H1 (cell line): ENCODE measurements at regions not wholly inside any gene's neighbourhood (a gene's known extent, or its start where the extent isn't known, plus 50 kb on each side); places are given as distances from the start of the nearest gene placed in this dataset.

Experiments
- CTCF ChIA-PET: fragments of 300-600 bp; sonication (Branson Sonifier 250); formaldehyde crosslinking; loops from one replicate; lab custom pipeline; 2021; ENCODE audit not compliant: partially characterized antibody; lab: Charles Lee
- POLR2A ChIA-PET: fragments of 300-600 bp; sonication (Branson Sonifier 250); formaldehyde crosslinking; loops from one replicate; lab custom pipeline; 2021; ENCODE audit warnings: inconsistent platforms; ENCODE audit not compliant: partially characterized antibody; lab: Charles Lee
- DNase-seq, 2 experiments: peaks; one replicate each; pipeline versions ENCODE4 v3.0.0 to v3.0.0-alpha.2; 2010 to 2022; ENCODE audit warnings: low spot score in 2 of 2, low read depth in 1 of 2, mixed read lengths in 1 of 2
- FAIRE-seq: peaks from 2 replicates; lab custom pipeline; 2011; peaks lifted over from hg19 to GRCh38; lab: Jason Lieb, UNC
- H2AFZ ChIP-seq: 2 replicates; pipeline ENCODE4 v1.8.1; 2012; ENCODE audit warnings: low read length, inconsistent platforms
- H2AK5ac ChIP-seq: 2 replicates; pipeline ENCODE4 v1.6.1; 2013; ENCODE audit warnings: low read depth, low read length
- H2BK120ac ChIP-seq: replicated peaks from 2 replicates; pipeline ENCODE3; 2013; ENCODE audit warnings: low read depth, low read length, inconsistent platforms
- H2BK12ac ChIP-seq: 2 replicates; pipeline ENCODE4 v1.6.1; 2013; ENCODE audit warnings: low read depth, low read length
- H2BK15ac ChIP-seq: 2 replicates; pipeline ENCODE4 v1.6.1; 2013; ENCODE audit warnings: low read length
- H2BK20ac ChIP-seq: 2 replicates; pipeline ENCODE4 v1.6.1; 2013; ENCODE audit warnings: low read length
- H2BK5ac ChIP-seq: 2 replicates; pipeline ENCODE4 v1.6.1; 2013; ENCODE audit warnings: low read depth, low read length
- H3K14ac ChIP-seq: 2 replicates; pipeline ENCODE4 v1.6.1; 2013; ENCODE audit warnings: inconsistent platforms; ENCODE audit not compliant: insufficient read length
- H3K18ac ChIP-seq: 2 replicates; pipeline ENCODE4 v1.6.1; 2013; ENCODE audit warnings: low read length; ENCODE audit errors: extremely low read depth
- H3K23ac ChIP-seq: 2 replicates; pipeline ENCODE4 v1.6.1; 2013; ENCODE audit warnings: inconsistent platforms; ENCODE audit not compliant: insufficient read length
- H3K23me2 ChIP-seq: 2 replicates; pipeline ENCODE4 v1.6.1; 2013; ENCODE audit warnings: low read depth, low read length
- H3K27ac ChIP-seq: 2 replicates; pipeline ENCODE4 v1.6.1; 2011; ENCODE audit warnings: low read depth, low read length, inconsistent platforms
- H3K27me3 ChIP-seq, 4 experiments: replicated peaks in 1 of 4; 1 replicate in 1 of 4; 2 replicates in 3 of 4; pipeline versions ENCODE4 v1.6.1 to v1.8.1; 2011 to 2013; ENCODE audit warnings: low read length in 3 of 4, mild to moderate bottlenecking in 3 of 4, inconsistent platforms in 2 of 4, mixed read lengths in 2 of 4, moderate library complexity in 1 of 4; ENCODE audit not compliant: control insufficient read depth in 3 of 4, insufficient read depth in 3 of 4; ENCODE audit errors: extremely low read depth in 1 of 4
- H3K36me3 ChIP-seq, 4 experiments: 2 replicates each; pipeline versions ENCODE4 v1.6.1 to v1.8.1; 2011 to 2013; ENCODE audit warnings: mild to moderate bottlenecking in 4 of 4, low read length in 3 of 4, moderate library complexity in 2 of 4, control low read depth in 1 of 4, inconsistent platforms in 1 of 4; ENCODE audit not compliant: insufficient read depth in 4 of 4, control insufficient read depth in 2 of 4
- H3K4ac ChIP-seq: replicated peaks from 2 replicates; pipeline ENCODE3; 2013; ENCODE audit warnings: low read length, low read depth, mixed read lengths, inconsistent platforms; ENCODE audit not compliant: insufficient read length
- H3K4me1 ChIP-seq, 4 experiments: replicated peaks in 1 of 4; 1 replicate in 1 of 4; 2 replicates in 3 of 4; pipeline versions ENCODE4 v1.6.1 to v1.8.1; 2011 to 2013; ENCODE audit warnings: low read length in 3 of 4, inconsistent platforms in 2 of 4, mixed read lengths in 1 of 4; ENCODE audit not compliant: insufficient read depth in 4 of 4, control insufficient read depth in 3 of 4
- H3K4me2 ChIP-seq, 2 experiments: 2 replicates each; pipeline versions ENCODE4 v1.6.1 to v1.8.1; 2011 to 2013; ENCODE audit warnings: low read depth in 2 of 2, low read length in 2 of 2, control low read depth in 1 of 2, inconsistent platforms in 1 of 2, mild to moderate bottlenecking in 1 of 2; ENCODE audit not compliant: insufficient read depth in 1 of 2
- H3K4me3 ChIP-seq, 4 experiments: fragments of 200-600, 300-600 bp in 1 of 4; sonication (generic), shearing (Covaris generic), sonication (Bioruptor Twin) in 1 of 4; 2 replicates each; pipeline versions ENCODE4 v1.5.1 to v1.8.1; 2011 to 2016; ENCODE audit warnings: low read length in 4 of 4, low read depth in 3 of 4, control low read depth in 2 of 4, inconsistent platforms in 2 of 4, mild to moderate bottlenecking in 2 of 4, mixed read lengths in 1 of 4, moderate library complexity in 1 of 4; ENCODE audit not compliant: insufficient read depth in 2 of 4; ENCODE audit errors: extremely low read depth in 1 of 4
- H3K56ac ChIP-seq: replicated peaks from 2 replicates; pipeline ENCODE3; 2013; ENCODE audit warnings: low read depth, mild to moderate bottlenecking, mixed read lengths, low read length, inconsistent platforms; ENCODE audit not compliant: insufficient read length
- H3K79me1 ChIP-seq: 2 replicates; pipeline ENCODE4 v1.6.1; 2013; ENCODE audit warnings: low read depth, low read length, control low read depth
- H3K79me2 ChIP-seq, 2 experiments: 2 replicates each; pipeline versions ENCODE4 v1.6.1 to v1.8.1; 2012 to 2013; ENCODE audit warnings: low read length in 2 of 2, mild to moderate bottlenecking in 2 of 2, inconsistent platforms in 1 of 2; ENCODE audit not compliant: insufficient read depth in 2 of 2, control insufficient read depth in 1 of 2
- H3K9ac ChIP-seq, 4 experiments: replicated peaks in 1 of 4; 1 replicate in 1 of 4; 2 replicates in 3 of 4; pipeline versions ENCODE4 v1.6.1 to v1.8.1; 2011 to 2013; ENCODE audit warnings: low read depth in 3 of 4, low read length in 3 of 4, control low read depth in 2 of 4, mild to moderate bottlenecking in 2 of 4, moderate library complexity in 2 of 4, inconsistent platforms in 1 of 4; ENCODE audit errors: extremely low read depth in 1 of 4
- H3K9me3 ChIP-seq, 2 experiments: 2 replicates each; pipeline versions ENCODE4 v1.6.1 to v1.8.1; 2012 to 2013; ENCODE audit warnings: mild to moderate bottlenecking in 2 of 2, moderate library complexity in 2 of 2, control low read depth in 1 of 2, inconsistent platforms in 1 of 2, low read depth in 1 of 2, low read length in 1 of 2, mixed read lengths in 1 of 2; ENCODE audit not compliant: insufficient read depth in 2 of 2
- H4K20me1 ChIP-seq, 2 experiments: replicated peaks in 1 of 2; 2 replicates each; pipeline versions ENCODE3 to v1.8.1; 2011 to 2013; ENCODE audit warnings: inconsistent platforms in 2 of 2, low read length in 2 of 2, mild to moderate bottlenecking in 1 of 2; ENCODE audit not compliant: insufficient read depth in 2 of 2, control insufficient read depth in 1 of 2
- H4K5ac ChIP-seq: 2 replicates; pipeline ENCODE4 v1.6.1; 2013; ENCODE audit warnings: low read length, low read depth, mixed read lengths, inconsistent platforms; ENCODE audit not compliant: insufficient read length
- H4K8ac ChIP-seq: 2 replicates; pipeline ENCODE4 v1.8.0; 2013; ENCODE audit warnings: mild to moderate bottlenecking, moderate library complexity, low read length, inconsistent platforms; ENCODE audit not compliant: insufficient read depth; ENCODE audit errors: extremely low read depth
- H4K91ac ChIP-seq: replicated peaks from 2 replicates; pipeline ENCODE3; 2013; ENCODE audit warnings: low read length, mixed read lengths, inconsistent platforms; ENCODE audit not compliant: insufficient read length
- JUN ChIP-seq: IDR thresholded peaks from 2 replicates; pipeline ENCODE4 v1.6.1; 2011; ENCODE audit warnings: low read depth, mild to moderate bottlenecking, improper control_type of control experiment, low read length
- POLR2A ChIP-seq, 2 experiments: IDR thresholded peaks; 1 replicate in 1 of 2; 2 replicates in 1 of 2; pipeline ENCODE4 v1.6.1; 2011; ENCODE audit warnings: low read depth in 2 of 2, low read length in 2 of 2, mild to moderate bottlenecking in 2 of 2; ENCODE audit errors: control extremely low read depth in 1 of 2
- SAP30 ChIP-seq: fragments of 300-600 bp; sonication (generic); IDR thresholded peaks from 2 replicates; pipeline ENCODE4 v1.7.1; 2012; ENCODE audit warnings: low read length, moderate library complexity, mild to moderate bottlenecking, inconsistent platforms; ENCODE audit not compliant: insufficient read depth, insufficient replicate concordance
- SIN3A ChIP-seq, 2 experiments: IDR thresholded peaks in 1 of 2; conservative IDR thresholded peaks in 1 of 2; 2 replicates each; pipeline ENCODE4 v1.6.1; 2011 to 2012; ENCODE audit warnings: low read length in 2 of 2, improper control_type of control experiment in 1 of 2, low read depth in 1 of 2, mild to moderate bottlenecking in 1 of 2
- SP4 ChIP-seq: IDR thresholded peaks from 2 replicates; pipeline ENCODE4 v1.6.1; 2012; ENCODE audit warnings: low read length, inconsistent platforms
- TBP ChIP-seq: IDR thresholded peaks from 2 replicates; pipeline ENCODE4 v1.6.1; 2011; ENCODE audit warnings: low read depth, low read length, improper control_type of control experiment
- WGBS, 2 experiments: shearing (Covaris generic) in 1 of 2; methylation state at CpG; one replicate each; pipeline versions ENCODE4 v1.1.6 to v1.1.7; 2013 to 2015; ENCODE audit warnings: low lambda C conversion rate in 2 of 2, mixed read lengths in 2 of 2, inconsistent platforms in 1 of 2, low coverage in 1 of 2, missing lambda C conversion rate in 1 of 2; ENCODE audit not compliant: insufficient replicate concordance in 2 of 2, insufficient coverage in 1 of 2, insufficient read length in 1 of 2; ENCODE audit errors: extremely low coverage in 1 of 2, missing lambda C conversion rate in 1 of 2; 5-methylcytosine and 5-hydroxymethylcytosine counted together
- TF ChIP-seq, protein P1 (sequence below): IDR thresholded peaks from 2 replicates; pipeline ENCODE4 v1.6.1; 2012; ENCODE audit warnings: low read length, inconsistent platforms
- TF ChIP-seq, protein P2 (sequence below), 3 experiments: IDR thresholded peaks; 1 replicate in 2 of 3; 2 replicates in 1 of 3; pipeline versions ENCODE4 v1.5.1 to v1.6.1; 2011; ENCODE audit warnings: low read length in 3 of 3, mild to moderate bottlenecking in 3 of 3, inconsistent platforms in 2 of 3, low read depth in 1 of 3, moderate library complexity in 1 of 3; ENCODE audit not compliant: insufficient read depth in 1 of 3; ENCODE audit errors: control extremely low read depth in 1 of 3
- TF ChIP-seq, protein P3 (sequence below): IDR thresholded peaks from 2 replicates; pipeline ENCODE4 v1.6.1; 2011; ENCODE audit warnings: low read depth, mild to moderate bottlenecking, low read length; ENCODE audit not compliant: insufficient read depth

DNA sequence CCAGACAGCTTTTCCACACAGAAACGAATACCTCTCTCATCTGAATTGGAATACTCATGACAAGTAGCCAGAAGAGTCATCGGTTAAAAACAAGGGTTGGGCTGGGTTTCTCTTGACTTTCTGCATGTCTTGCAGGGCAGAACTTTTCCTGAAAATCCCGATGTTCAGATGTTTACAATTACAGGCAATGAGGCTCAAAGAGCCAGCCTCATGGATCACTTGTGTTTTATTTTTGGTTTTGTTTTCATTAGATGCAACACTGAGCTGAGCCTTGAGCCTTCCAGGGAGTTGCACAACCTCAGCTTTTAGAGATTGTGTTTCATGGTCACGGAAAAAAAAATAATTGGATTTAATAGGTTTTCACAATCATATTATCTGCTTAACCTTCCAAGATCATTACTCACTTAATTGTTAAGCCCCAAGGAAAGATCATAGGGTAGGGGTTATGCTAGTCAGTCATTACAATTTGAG, 288.1 kb upstream of the PRDM1 start:
- no peak overlapping the region for H4K8ac ChIP-seq
- H3K18ac ChIP-seq: no peak overlapping the region
- no peak overlapping the region for H3K56ac ChIP-seq
- H3K9ac ChIP-seq: no peak overlapping the region
- H3K4me2 ChIP-seq: no peak overlapping the region
- no peak overlapping the region for H3K27ac ChIP-seq
- DNase-seq (no peak), FAIRE-seq (no peak)
- H2BK12ac ChIP-seq: no peak overlapping the region
- H3K9me3 ChIP-seq: no peaks in the 10 kb centered on the region
- ChIA-PET POLR2A (no interaction called here), CTCF (interaction anchor here (0.8 to 1.7 kb wide), 2 partner anchors 34 to 38 kb away, joined by 3 to 6 read pairs; no protein-coding TSS in a partner anchor)
- H2AK5ac ChIP-seq: no peak overlapping the region
- H4K5ac ChIP-seq: no peak overlapping the region
- H3K79me1 ChIP-seq: no peaks in the 10 kb centered on the region
- no peak overlapping the region for H3K14ac ChIP-seq
- no peak overlapping the region for H3K23ac ChIP-seq
- no peaks in the 10 kb centered on the region for H3K36me3 ChIP-seq
- H3K27me3 ChIP-seq: no peaks in the 10 kb centered on the region
- no peak overlapping the region for H3K4ac ChIP-seq
- no peak overlapping the region for H2BK5ac ChIP-seq
- H2AFZ ChIP-seq: no peak overlapping the region
- H3K4me1 ChIP-seq: peaks cover 0 to 2% (median 0%) of the 10 kb centered on the region in 4 experiments; a peak in 1 of 7 replicates
- H3K4me3 ChIP-seq: no peak overlapping the region
- H2BK120ac ChIP-seq: no peak overlapping the region
- no peak overlapping the region for H2BK15ac ChIP-seq
- no peaks in the 10 kb centered on the region for H4K20me1 ChIP-seq
- WGBS, 2 experiments: 91% methylated on average over 4 of the region's 4 CpGs; no CpG with 5 or more reads in 1 of the 2 experiments
- H3K23me2 ChIP-seq: no peaks in the 10 kb centered on the region
- no peaks in the 10 kb centered on the region; a peak in 1 of 4 replicates for H3K79me2 ChIP-seq
- no peak overlapping the region for H4K91ac ChIP-seq
- no peak overlapping the region for H2BK20ac ChIP-seq
- TF ChIP-seq SAP30 (no peak), SIN3A (conservative IDR thresholded peaks at IDR 0.05 in 1 of 2, IDR thresholded peaks at IDR 0.05 in 1 of 2; ENCODE audit: low read depth in 1 of 2, low read length in 2 of 2) (no peak), JUN (no peak), POLR2A (IDR thresholded peaks at IDR 0.05; ENCODE audit: control extremely low read depth in 1 of 2, low read depth in 2 of 2, low read length in 2 of 2) (no peak), SP4 (no peak), TBP (no peak)
- TF ChIP-seq, protein P1, sequence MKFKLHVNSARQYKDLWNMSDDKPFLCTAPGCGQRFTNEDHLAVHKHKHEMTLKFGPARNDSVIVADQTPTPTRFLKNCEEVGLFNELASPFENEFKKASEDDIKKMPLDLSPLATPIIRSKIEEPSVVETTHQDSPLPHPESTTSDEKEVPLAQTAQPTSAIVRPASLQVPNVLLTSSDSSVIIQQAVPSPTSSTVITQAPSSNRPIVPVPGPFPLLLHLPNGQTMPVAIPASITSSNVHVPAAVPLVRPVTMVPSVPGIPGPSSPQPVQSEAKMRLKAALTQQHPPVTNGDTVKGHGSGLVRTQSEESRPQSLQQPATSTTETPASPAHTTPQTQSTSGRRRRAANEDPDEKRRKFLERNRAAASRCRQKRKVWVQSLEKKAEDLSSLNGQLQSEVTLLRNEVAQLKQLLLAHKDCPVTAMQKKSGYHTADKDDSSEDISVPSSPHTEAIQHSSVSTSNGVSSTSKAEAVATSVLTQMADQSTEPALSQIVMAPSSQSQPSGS: no peak
- TF ChIP-seq, protein P2, sequence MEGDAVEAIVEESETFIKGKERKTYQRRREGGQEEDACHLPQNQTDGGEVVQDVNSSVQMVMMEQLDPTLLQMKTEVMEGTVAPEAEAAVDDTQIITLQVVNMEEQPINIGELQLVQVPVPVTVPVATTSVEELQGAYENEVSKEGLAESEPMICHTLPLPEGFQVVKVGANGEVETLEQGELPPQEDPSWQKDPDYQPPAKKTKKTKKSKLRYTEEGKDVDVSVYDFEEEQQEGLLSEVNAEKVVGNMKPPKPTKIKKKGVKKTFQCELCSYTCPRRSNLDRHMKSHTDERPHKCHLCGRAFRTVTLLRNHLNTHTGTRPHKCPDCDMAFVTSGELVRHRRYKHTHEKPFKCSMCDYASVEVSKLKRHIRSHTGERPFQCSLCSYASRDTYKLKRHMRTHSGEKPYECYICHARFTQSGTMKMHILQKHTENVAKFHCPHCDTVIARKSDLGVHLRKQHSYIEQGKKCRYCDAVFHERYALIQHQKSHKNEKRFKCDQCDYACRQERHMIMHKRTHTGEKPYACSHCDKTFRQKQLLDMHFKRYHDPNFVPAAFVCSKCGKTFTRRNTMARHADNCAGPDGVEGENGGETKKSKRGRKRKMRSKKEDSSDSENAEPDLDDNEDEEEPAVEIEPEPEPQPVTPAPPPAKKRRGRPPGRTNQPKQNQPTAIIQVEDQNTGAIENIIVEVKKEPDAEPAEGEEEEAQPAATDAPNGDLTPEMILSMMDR (IDR thresholded peaks at IDR 0.05; ENCODE audit: control extremely low read depth in 1 of 3, insufficient read depth in 1 of 3, low read depth in 1 of 3, low read length in 3 of 3): no peak
- TF ChIP-seq, protein P3, sequence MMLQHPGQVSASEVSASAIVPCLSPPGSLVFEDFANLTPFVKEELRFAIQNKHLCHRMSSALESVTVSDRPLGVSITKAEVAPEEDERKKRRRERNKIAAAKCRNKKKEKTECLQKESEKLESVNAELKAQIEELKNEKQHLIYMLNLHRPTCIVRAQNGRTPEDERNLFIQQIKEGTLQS: no peak
